H1 (cell line): ENCODE measurements at regions not wholly inside any gene's neighbourhood (a gene's known extent, or its start where the extent isn't known, plus 50 kb on each side); places are given as distances from the start of the nearest gene placed in this dataset.

Experiments used
- CTCF ChIP-seq, 3 experiments: IDR thresholded peaks; 1 replicate in 2 of 3; 2 replicates in 1 of 3; pipeline versions ENCODE4 v1.5.1 to v1.6.1; 2011; ENCODE audit warnings: low read length in 3 of 3, mild to moderate bottlenecking in 3 of 3, inconsistent platforms in 2 of 3, low read depth in 1 of 3, moderate library complexity in 1 of 3; ENCODE audit not compliant: insufficient read depth in 1 of 3; ENCODE audit errors: control extremely low read depth in 1 of 3
- EZH2 ChIP-seq: fragments of 200-600 bp; sonication (generic); IDR thresholded peaks from 2 replicates; pipeline ENCODE4 v1.7.1; 2012; ENCODE audit warnings: low read depth, mild to moderate bottlenecking, moderate library complexity, low read length, inconsistent platforms; ENCODE audit not compliant: severe bottlenecking
- GTF2F1 ChIP-seq: IDR thresholded peaks from 2 replicates; pipeline ENCODE4 v1.6.1; 2012; ENCODE audit warnings: low read depth, low read length, improper control_type of control experiment, borderline replicate concordance
- POLR2AphosphoS5 ChIP-seq: IDR thresholded peaks from 2 replicates; pipeline ENCODE4 v1.6.1; 2011; ENCODE audit warnings: low read depth, low read length
- RFX5 ChIP-seq: IDR thresholded peaks from 2 replicates; pipeline ENCODE4 v1.6.1; 2011; ENCODE audit warnings: low read depth, low read length, improper control_type of control experiment, borderline replicate concordance
- SIN3A ChIP-seq, 2 experiments: IDR thresholded peaks in 1 of 2; conservative IDR thresholded peaks in 1 of 2; 2 replicates each; pipeline ENCODE4 v1.6.1; 2011 to 2012; ENCODE audit warnings: low read length in 2 of 2, improper control_type of control experiment in 1 of 2, low read depth in 1 of 2, mild to moderate bottlenecking in 1 of 2
- SP1 ChIP-seq: IDR thresholded peaks from 2 replicates; pipeline ENCODE4 v1.6.1; 2011; ENCODE audit warnings: low read depth, low read length
- TAF1 ChIP-seq: IDR thresholded peaks from 2 replicates; pipeline ENCODE4 v1.6.1; 2011; ENCODE audit warnings: mild to moderate bottlenecking, low read depth, low read length

DNA sequence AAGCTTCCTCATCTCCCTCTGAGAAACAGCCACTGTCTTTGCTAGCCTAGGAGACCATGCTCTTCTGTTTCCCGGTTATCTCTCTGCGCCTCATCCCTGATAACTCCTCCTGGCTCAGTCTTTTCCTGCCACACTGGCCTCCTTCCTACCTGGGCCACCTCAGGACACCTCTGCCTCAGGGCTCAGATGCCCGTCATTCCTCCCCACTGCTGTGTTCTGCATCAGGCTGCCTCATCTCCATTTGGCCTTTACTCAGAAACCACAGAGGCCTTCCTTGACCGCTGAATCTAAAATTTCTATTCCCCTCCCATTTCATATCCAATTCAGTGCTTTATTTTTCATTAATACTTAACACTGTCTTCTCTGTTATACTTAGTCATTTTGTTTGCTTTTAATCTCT, 311.0 kb upstream of the RGS6 start:
- TF ChIP-seq RFX5 (no peak), POLR2AphosphoS5 (no peak), EZH2 (no peak), CTCF (IDR thresholded peaks at IDR 0.05; ENCODE audit: control extremely low read depth in 1 of 3, insufficient read depth in 1 of 3, low read depth in 1 of 3, low read length in 3 of 3) (no peak), SP1 (no peak), SIN3A (conservative IDR thresholded peaks at IDR 0.05 in 1 of 2, IDR thresholded peaks at IDR 0.05 in 1 of 2; ENCODE audit: low read depth in 1 of 2, low read length in 2 of 2) (no peak), GTF2F1 (no peak), TAF1 (no peak)
